HepG2 (cell line): ENCODE measurements at regions not wholly inside any gene's neighbourhood (a gene's known extent, or its start where the extent isn't known, plus 50 kb on each side); places are given as distances from the start of the nearest gene placed in this dataset.

Experiments used
- ATAC-seq: fragments of 200-7000 bp; cut with Tn5 transposase; 3 replicates; pipeline ENCODE4 v1.9.1; 2020; ENCODE audit warnings: mild to moderate bottlenecking, moderate library complexity
- BruUV-seq: library from RNA; stranded (reverse); fragments of 400-500 nt; replicated peaks from 2 replicates; lab custom pipeline; 2021; lab: Mats Ljungman, UMichigan
- CTCF ChIA-PET: fragments of 300-600 bp; formaldehyde crosslinking; extraction: SDS; loops from one replicate; lab custom pipeline; 2021; ENCODE audit warnings: low total read pairs, inconsistent platforms, low intra/inter-chr PET ratio; lab: Yijun Ruan, JAX
- POLR2A ChIA-PET: fragments of 350-600 bp; sonication (Branson Sonifier 250); formaldehyde crosslinking; loops from one replicate; lab custom pipeline; 2020; ENCODE audit warnings: antibody characterized with exemption, inconsistent platforms; lab: Yijun Ruan, JAX
- DNase-seq: peaks from one replicate; pipeline ENCODE4 v3.0.0-alpha.2; 2015; ENCODE audit warnings: low spot score
- FAIRE-seq: peaks from 3 replicates; lab custom pipeline; 2011; peaks lifted over from hg19 to GRCh38; lab: Jason Lieb, UNC
- H2AFZ ChIP-seq: one replicate; pipeline ENCODE4 v1.6.1; 2011; ENCODE audit warnings: low read length, inconsistent platforms
- H3K27ac ChIP-seq: fragments of 300-600 bp; 3 replicates; pipeline ENCODE4 v1.8.0; 2011; ENCODE audit warnings: mixed run types, mild to moderate bottlenecking, mixed read lengths, low read length, inconsistent platforms; ENCODE audit not compliant: insufficient read depth; ENCODE audit errors: extremely low read length
- H3K27me3 ChIP-seq, 2 experiments: fragments of 200-600 bp in 1 of 2; 2 replicates in 1 of 2; 3 replicates in 1 of 2; pipeline versions ENCODE4 v1.6.0 to v1.8.0; 2011; ENCODE audit warnings: low read length in 2 of 2, mild to moderate bottlenecking in 2 of 2, moderate library complexity in 2 of 2, inconsistent platforms in 1 of 2; ENCODE audit not compliant: insufficient read depth in 2 of 2, control insufficient read depth in 1 of 2
- H3K36me3 ChIP-seq, 2 experiments: fragments of 200-600 bp in 1 of 2; replicated peaks in 1 of 2; 2 replicates in 1 of 2; 3 replicates in 1 of 2; pipeline versions ENCODE4 v1.5.1 to v1.8.0; 2011; ENCODE audit warnings: low read length in 2 of 2, inconsistent platforms in 1 of 2; ENCODE audit not compliant: insufficient read depth in 2 of 2, control insufficient read depth in 1 of 2
- H3K4me1 ChIP-seq: 2 replicates; pipeline ENCODE4 v1.5.1; 2012; ENCODE audit warnings: low read length, inconsistent platforms; ENCODE audit not compliant: insufficient read depth
- H3K4me2 ChIP-seq: 2 replicates; pipeline ENCODE4 v1.6.0; 2011; ENCODE audit warnings: low read depth, low read length, inconsistent platforms
- H3K4me3 ChIP-seq, 3 experiments: fragments of 200-600 bp in 1 of 3; sonication (generic), shearing (Covaris generic) in 1 of 3; replicated peaks in 1 of 3; 2 replicates each; pipeline ENCODE4 v1.5.1; 2011 to 2016; ENCODE audit warnings: low read length in 3 of 3, inconsistent platforms in 2 of 3, low read depth in 2 of 3, mild to moderate bottlenecking in 2 of 3, control low read depth in 1 of 3, mixed read lengths in 1 of 3; ENCODE audit not compliant: insufficient read depth in 1 of 3
- H3K79me2 ChIP-seq: one replicate; pipeline ENCODE4 v1.6.1; 2011; ENCODE audit warnings: low read length, inconsistent platforms; ENCODE audit not compliant: insufficient read depth
- H3K9ac ChIP-seq: 2 replicates; pipeline ENCODE4 v1.6.0; 2011; ENCODE audit warnings: mild to moderate bottlenecking, low read depth, low read length, inconsistent platforms; ENCODE audit not compliant: insufficient read depth
- H3K9me3 ChIP-seq: 2 replicates; pipeline ENCODE4 v1.5.1; 2012; ENCODE audit warnings: mild to moderate bottlenecking, low read length
- H4K20me1 ChIP-seq: 2 replicates; pipeline ENCODE4 v1.6.0; 2011; ENCODE audit warnings: inconsistent platforms, mild to moderate bottlenecking, low read length, moderate library complexity; ENCODE audit not compliant: insufficient read depth
- IRF2 ChIP-seq: IDR thresholded peaks from 2 replicates; pipeline ENCODE4 v1.6.1; 2018; ENCODE audit warnings: missing genetic modification reagents, missing compliant biosample characterization
- MAFG ChIP-seq: sonication (generic); formaldehyde crosslinking; IDR thresholded peaks from 2 replicates; pipeline ENCODE4 v1.5.1; 2020; ENCODE audit warnings: mild to moderate bottlenecking, missing genetic modification reagents
- NCOA1 ChIP-seq: sonication (generic); formaldehyde crosslinking; IDR thresholded peaks from 2 replicates; pipeline ENCODE4 v1.9.0; 2021; ENCODE audit warnings: missing genetic modification reagents
- PAX8 ChIP-seq: sonication (generic); formaldehyde crosslinking; IDR thresholded peaks from 2 replicates; pipeline ENCODE4 v1.8.0; 2022; ENCODE audit warnings: mild to moderate bottlenecking, missing genetic modification reagents, borderline replicate concordance
- PHB2 ChIP-seq: fragments of 450-650 bp; IDR thresholded peaks from 2 replicates; pipeline ENCODE4 v1.6.1; 2018; ENCODE audit not compliant: partially characterized antibody
- PHF20 ChIP-seq: sonication (generic); formaldehyde crosslinking; IDR thresholded peaks from 2 replicates; pipeline ENCODE4 v1.5.0; 2020; ENCODE audit warnings: mild to moderate bottlenecking, missing genetic modification reagents
- ZNF7 ChIP-seq: IDR thresholded peaks from 2 replicates; pipeline ENCODE4 v1.6.1; 2016; ENCODE audit warnings: missing biosample characterization, missing genetic modification reagents
- WGBS: methylation state at CpG from one replicate; pipeline ENCODE4 v1.1.6; 2017; ENCODE audit warnings: low lambda C conversion rate; 5-methylcytosine and 5-hydroxymethylcytosine counted together
- in situ Hi-C: cut with HindIII; loops from 2 replicates; pipeline ENCODE4 v1.10.0; 2017; ENCODE audit warnings: low pct_unique_long_range_greater_than_20kb; ENCODE audit not compliant: extremely low pct_ligation_motif_present
- intact Hi-C: fragments of 100-400 bp; cut with micrococcal nuclease; formaldehyde crosslinking; loops from one replicate; pipeline ENCODE4 v1.10.0; 2022; ENCODE audit not compliant: unreplicated experiment
- TF ChIP-seq, protein P1 (sequence below): IDR thresholded peaks from 2 replicates; pipeline ENCODE4 v1.6.1; 2016; ENCODE audit warnings: mild to moderate bottlenecking
- TF ChIP-seq, protein P2 (sequence below): IDR thresholded peaks from 2 replicates; pipeline ENCODE4 v1.6.1; 2016; ENCODE audit warnings: missing genetic modification reagents, missing compliant biosample characterization
- TF ChIP-seq, protein P3 (sequence below): sonication (generic); formaldehyde crosslinking; IDR thresholded peaks from 2 replicates; pipeline ENCODE4 v1.4.0; 2020; ENCODE audit warnings: mild to moderate bottlenecking, missing genetic modification reagents
- TF ChIP-seq, protein P4 (sequence below): sonication (generic); formaldehyde crosslinking; IDR thresholded peaks from 2 replicates; pipeline ENCODE4 v1.4.0; 2020; ENCODE audit warnings: missing genetic modification reagents, borderline replicate concordance
- TF ChIP-seq, protein P5 (sequence below): sonication (generic); formaldehyde crosslinking; IDR thresholded peaks from 2 replicates; pipeline ENCODE4 v1.4.0; 2020; ENCODE audit warnings: missing genetic modification reagents
- TF ChIP-seq, protein P6 (sequence below): IDR thresholded peaks from 2 replicates; pipeline ENCODE4 v1.6.1; 2016

DNA sequence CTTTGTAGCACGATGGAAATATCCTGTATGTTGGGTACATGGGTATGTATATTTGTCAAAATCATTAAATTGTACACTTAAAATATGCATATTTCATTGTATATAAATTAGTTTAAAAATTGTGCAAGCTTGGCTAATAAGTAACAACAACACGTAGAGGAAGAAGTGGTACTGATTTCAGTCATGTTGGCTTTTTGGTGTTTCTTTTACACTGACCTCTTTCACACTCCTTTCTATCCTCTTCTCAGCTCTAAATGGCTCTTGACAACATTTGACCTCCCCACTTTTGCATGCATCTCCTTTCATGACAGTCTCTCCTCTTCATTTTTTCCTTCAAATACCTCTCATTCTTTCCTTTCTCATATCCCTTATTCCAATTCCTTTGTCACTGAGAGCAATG lies 801.4 kb upstream of the ZEB2 start (continued):
- TF ChIP-seq, protein P1, sequence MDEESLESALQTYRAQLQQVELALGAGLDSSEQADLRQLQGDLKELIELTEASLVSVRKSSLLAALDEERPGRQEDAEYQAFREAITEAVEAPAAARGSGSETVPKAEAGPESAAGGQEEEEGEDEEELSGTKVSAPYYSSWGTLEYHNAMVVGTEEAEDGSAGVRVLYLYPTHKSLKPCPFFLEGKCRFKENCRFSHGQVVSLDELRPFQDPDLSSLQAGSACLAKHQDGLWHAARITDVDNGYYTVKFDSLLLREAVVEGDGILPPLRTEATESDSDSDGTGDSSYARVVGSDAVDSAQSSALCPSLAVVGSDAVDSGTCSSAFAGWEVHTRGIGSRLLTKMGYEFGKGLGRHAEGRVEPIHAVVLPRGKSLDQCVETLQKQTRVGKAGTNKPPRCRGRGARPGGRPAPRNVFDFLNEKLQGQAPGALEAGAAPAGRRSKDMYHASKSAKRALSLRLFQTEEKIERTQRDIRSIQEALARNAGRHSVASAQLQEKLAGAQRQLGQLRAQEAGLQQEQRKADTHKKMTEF (CRISPR knock-in tag) = no peak

GRCh38 chr2:145316496-145316895 lies 796.6 kb upstream of the ZEB2 start:
- Histone ChIP-seq H3K4me3 (no peak overlapping the region), H3K27me3 (no peaks in the 10 kb centered on the region), H4K20me1 (no peaks in the 10 kb centered on the region), H3K4me1 (no peaks in the 10 kb centered on the region), H3K9me3 (peaks cover 9% of the 10 kb centered on the region; the same call in 1 of the 2 replicates), H2AFZ (no peak overlapping the region), H3K79me2 (no peaks in the 10 kb centered on the region), H3K27ac (no peak overlapping the region), H3K36me3 (no peaks in the 10 kb centered on the region), H3K9ac (no peak overlapping the region), H3K4me2 (no peak overlapping the region)
- intact Hi-C loops = no loop called here
- ChIA-PET POLR2A (no interaction called here), CTCF (no interaction called here)
- DNase-seq = no peak
- no peak for FAIRE-seq
- no TSS peak for BruUV-seq
- 21% methylated on average over 1 of the region's 1 CpG for WGBS
- no peak for TF ChIP-seq NCOA1
- no peak for TF ChIP-seq PAX8 (CRISPR knock-in tag)
- TF ChIP-seq, protein P2, sequence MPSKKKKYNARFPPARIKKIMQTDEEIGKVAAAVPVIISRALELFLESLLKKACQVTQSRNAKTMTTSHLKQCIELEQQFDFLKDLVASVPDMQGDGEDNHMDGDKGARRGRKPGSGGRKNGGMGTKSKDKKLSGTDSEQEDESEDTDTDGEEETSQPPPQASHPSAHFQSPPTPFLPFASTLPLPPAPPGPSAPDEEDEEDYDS (CRISPR knock-in tag) = no peak
- TF ChIP-seq ZNF7 (CRISPR knock-in tag) = no peak
- TF ChIP-seq, protein P3, sequence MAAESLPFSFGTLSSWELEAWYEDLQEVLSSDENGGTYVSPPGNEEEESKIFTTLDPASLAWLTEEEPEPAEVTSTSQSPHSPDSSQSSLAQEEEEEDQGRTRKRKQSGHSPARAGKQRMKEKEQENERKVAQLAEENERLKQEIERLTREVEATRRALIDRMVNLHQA = no peak
- no peak for TF ChIP-seq IRF2 (CRISPR knock-in tag)
- no peak for TF ChIP-seq PHF20
- TF ChIP-seq, protein P4, sequence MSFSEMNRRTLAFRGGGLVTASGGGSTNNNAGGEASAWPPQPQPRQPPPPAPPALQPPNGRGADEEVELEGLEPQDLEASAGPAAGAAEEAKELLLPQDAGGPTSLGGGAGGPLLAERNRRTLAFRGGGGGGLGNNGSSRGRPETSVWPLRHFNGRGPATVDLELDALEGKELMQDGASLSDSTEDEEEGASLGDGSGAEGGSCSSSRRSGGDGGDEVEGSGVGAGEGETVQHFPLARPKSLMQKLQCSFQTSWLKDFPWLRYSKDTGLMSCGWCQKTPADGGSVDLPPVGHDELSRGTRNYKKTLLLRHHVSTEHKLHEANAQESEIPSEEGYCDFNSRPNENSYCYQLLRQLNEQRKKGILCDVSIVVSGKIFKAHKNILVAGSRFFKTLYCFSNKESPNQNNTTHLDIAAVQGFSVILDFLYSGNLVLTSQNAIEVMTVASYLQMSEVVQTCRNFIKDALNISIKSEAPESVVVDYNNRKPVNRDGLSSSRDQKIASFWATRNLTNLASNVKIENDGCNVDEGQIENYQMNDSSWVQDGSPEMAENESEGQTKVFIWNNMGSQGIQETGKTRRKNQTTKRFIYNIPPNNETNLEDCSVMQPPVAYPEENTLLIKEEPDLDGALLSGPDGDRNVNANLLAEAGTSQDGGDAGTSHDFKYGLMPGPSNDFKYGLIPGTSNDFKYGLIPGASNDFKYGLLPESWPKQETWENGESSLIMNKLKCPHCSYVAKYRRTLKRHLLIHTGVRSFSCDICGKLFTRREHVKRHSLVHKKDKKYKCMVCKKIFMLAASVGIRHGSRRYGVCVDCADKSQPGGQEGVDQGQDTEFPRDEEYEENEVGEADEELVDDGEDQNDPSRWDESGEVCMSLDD (CRISPR knock-in tag) = no peak
- TF ChIP-seq, protein P5, sequence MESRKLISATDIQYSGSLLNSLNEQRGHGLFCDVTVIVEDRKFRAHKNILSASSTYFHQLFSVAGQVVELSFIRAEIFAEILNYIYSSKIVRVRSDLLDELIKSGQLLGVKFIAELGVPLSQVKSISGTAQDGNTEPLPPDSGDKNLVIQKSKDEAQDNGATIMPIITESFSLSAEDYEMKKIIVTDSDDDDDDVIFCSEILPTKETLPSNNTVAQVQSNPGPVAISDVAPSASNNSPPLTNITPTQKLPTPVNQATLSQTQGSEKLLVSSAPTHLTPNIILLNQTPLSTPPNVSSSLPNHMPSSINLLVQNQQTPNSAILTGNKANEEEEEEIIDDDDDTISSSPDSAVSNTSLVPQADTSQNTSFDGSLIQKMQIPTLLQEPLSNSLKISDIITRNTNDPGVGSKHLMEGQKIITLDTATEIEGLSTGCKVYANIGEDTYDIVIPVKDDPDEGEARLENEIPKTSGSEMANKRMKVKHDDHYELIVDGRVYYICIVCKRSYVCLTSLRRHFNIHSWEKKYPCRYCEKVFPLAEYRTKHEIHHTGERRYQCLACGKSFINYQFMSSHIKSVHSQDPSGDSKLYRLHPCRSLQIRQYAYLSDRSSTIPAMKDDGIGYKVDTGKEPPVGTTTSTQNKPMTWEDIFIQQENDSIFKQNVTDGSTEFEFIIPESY (CRISPR knock-in tag) = no peak
- TF ChIP-seq, protein P6, sequence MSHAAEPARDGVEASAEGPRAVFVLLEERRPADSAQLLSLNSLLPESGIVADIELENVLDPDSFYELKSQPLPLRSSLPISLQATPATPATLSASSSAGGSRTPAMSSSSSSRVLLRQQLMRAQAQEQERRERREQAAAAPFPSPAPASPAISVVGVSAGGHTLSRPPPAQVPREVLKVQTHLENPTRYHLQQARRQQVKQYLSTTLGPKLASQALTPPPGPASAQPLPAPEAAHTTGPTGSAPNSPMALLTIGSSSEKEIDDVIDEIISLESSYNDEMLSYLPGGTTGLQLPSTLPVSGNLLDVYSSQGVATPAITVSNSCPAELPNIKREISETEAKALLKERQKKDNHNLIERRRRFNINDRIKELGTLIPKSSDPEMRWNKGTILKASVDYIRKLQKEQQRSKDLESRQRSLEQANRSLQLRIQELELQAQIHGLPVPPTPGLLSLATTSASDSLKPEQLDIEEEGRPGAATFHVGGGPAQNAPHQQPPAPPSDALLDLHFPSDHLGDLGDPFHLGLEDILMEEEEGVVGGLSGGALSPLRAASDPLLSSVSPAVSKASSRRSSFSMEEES (CRISPR knock-in tag) = no peak
- TF ChIP-seq MAFG (CRISPR knock-in tag) = no peak
- no peak for TF ChIP-seq PHB2
- ATAC-seq = no peak
- in situ Hi-C loops = no loop called here
